ENCODE measurements at regions not wholly inside any gene's neighbourhood (a gene's known extent, or its start where the extent isn't known, plus 50 kb on each side); places are given as distances from the start of the nearest gene placed in this dataset.
"Not testable (repeated sequence)": the region's sequence is repeated elsewhere in the genome, so short reads cannot be mapped to it uniquely, and the experiment has no call there.

DNA sequence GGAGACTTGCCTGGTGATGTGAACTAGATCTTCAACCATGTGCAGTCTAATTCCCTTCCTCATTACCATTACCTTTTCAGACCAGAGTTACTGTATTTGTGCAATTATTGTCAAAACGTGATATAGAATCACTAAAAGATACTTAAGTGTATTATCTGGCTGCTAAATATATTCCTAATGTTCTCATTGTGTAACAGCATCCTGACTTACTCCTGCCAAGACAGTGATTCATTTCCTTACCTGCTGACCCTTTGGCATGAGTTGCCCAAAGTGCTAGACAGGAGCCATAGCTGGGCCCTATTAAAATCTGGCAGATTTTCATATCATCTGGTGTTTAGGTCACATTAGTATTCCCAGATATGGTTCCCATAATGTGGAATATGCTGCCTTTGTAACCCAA lies 598.3 kb upstream of the CAMK1G start:
- DNase-seq: no peak
- no peak for TF ChIP-seq EP300 (IDR thresholded peaks at IDR 0.05)
- no peak for TF ChIP-seq POLR2A (IDR thresholded peaks at IDR 0.05)
- TF ChIP-seq, protein P1, sequence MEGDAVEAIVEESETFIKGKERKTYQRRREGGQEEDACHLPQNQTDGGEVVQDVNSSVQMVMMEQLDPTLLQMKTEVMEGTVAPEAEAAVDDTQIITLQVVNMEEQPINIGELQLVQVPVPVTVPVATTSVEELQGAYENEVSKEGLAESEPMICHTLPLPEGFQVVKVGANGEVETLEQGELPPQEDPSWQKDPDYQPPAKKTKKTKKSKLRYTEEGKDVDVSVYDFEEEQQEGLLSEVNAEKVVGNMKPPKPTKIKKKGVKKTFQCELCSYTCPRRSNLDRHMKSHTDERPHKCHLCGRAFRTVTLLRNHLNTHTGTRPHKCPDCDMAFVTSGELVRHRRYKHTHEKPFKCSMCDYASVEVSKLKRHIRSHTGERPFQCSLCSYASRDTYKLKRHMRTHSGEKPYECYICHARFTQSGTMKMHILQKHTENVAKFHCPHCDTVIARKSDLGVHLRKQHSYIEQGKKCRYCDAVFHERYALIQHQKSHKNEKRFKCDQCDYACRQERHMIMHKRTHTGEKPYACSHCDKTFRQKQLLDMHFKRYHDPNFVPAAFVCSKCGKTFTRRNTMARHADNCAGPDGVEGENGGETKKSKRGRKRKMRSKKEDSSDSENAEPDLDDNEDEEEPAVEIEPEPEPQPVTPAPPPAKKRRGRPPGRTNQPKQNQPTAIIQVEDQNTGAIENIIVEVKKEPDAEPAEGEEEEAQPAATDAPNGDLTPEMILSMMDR (IDR thresholded peaks at IDR 0.05): no peak
- H3K4me1 ChIP-seq (ENCODE audit: insufficient read depth): no peaks in the 10 kb centered on the region
- intact Hi-C loops (cut with DNase I): no loop called here
- no peak overlapping the region for H3K27ac ChIP-seq
- no peak overlapping the region for H3K4me3 ChIP-seq
- no peaks in the 10 kb centered on the region for H3K9me3 ChIP-seq
- no peaks in the 10 kb centered on the region for H3K27me3 ChIP-seq
- H3K36me3 ChIP-seq: no peaks in the 10 kb centered on the region
- WGBS, 3 donors: 47 to 58% (median 55%) methylated on average over 1 of the region's 1 CpG

DNA sequence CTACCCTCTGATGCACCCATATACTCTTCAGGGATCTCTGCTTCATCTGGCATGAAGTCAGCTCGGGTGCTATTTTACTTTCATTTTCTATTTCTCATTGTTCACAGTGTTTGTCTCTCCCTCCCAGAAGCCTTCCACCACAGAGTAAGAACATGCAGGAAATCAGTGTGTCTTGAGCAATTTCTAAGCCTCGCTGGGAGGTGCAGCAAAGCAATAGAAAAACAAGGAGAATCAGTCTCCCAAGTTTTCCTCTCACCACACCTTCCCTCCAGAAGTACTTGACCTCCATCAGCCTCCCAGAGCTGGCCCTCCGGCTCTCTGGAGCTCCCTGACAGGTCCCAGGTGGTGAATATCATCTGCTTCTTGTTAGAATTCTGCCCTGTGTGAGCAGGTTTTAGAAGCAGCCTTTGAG lies 594.7 kb upstream of the CAMK1G start:
- H3K9me3 ChIP-seq: no peaks in the 10 kb centered on the region
- no peaks in the 10 kb centered on the region for H3K4me1 ChIP-seq (ENCODE audit: insufficient read depth)
- intact Hi-C loops (cut with DNase I): no loop called here
- no peak overlapping the region for H3K27ac ChIP-seq
- peak in 1 of 5 donors; percentile 12 for DNase-seq
- H3K27me3 ChIP-seq: no peaks in the 10 kb centered on the region
- peak overlapping the region; percentile 29 for H3K4me3 ChIP-seq
- 1 to 5% (median 3%) methylated on average over 3 of the region's 3 CpGs for WGBS, 3 donors
- no peak for TF ChIP-seq EP300 (IDR thresholded peaks at IDR 0.05)
- TF ChIP-seq, protein P1 (IDR thresholded peaks at IDR 0.05): no peak
- no peak for TF ChIP-seq POLR2A (IDR thresholded peaks at IDR 0.05)
- H3K36me3 ChIP-seq: no peaks in the 10 kb centered on the region

DNA sequence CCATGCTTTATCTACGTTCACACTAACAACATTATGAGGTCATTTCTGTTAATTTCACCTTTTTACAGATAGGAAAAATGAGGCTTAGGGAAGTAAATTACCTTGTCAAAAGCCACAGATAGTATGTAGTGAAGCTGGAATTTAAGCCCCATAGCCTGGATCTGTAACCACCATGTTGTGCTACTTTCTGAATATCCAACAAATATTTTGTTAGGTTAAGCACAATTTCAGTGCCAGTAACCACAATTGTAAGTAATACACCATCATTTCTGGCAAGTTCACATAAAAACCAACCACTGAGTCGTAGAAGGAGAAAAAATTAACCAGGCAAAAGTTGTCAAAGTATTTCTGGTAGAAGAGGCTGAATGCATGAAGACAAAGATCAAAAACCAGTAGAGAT lies 593.1 kb upstream of the CAMK1G start:
- no peaks in the 10 kb centered on the region for H3K9me3 ChIP-seq
- H3K4me3 ChIP-seq: no peak overlapping the region
- no peaks in the 10 kb centered on the region for H3K27me3 ChIP-seq
- no peak overlapping the region for H3K27ac ChIP-seq
- no peaks in the 10 kb centered on the region for H3K36me3 ChIP-seq
- no peaks in the 10 kb centered on the region for H3K4me1 ChIP-seq (ENCODE audit: insufficient read depth)
- TF ChIP-seq POLR2A (IDR thresholded peaks at IDR 0.05) (no peak), EP300 (IDR thresholded peaks at IDR 0.05) (no peak)
- TF ChIP-seq, protein P1 (IDR thresholded peaks at IDR 0.05): no peak
- no peak for DNase-seq
- intact Hi-C loops (cut with DNase I): no loop called here
- 45 to 59% (median 50%) methylated on average over 2 of the region's 2 CpGs for WGBS, 3 donors

DNA sequence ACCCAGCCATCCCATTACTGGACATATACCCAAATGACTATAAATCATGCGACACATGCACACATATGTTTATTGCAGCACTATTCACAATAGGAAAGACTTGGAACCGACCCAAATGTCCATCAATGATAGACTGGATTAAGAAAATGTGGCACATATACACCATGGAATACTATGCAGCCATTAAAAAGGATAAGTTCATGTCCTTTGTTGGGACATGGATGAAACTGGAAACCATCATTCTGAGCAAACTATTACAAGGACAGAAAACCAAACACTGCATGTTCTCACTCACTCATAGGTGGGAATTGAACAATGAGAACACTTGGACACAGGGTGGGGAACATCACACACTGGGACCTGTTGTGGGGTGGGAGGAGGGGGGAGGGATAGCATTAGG lies 586.5 kb upstream of the CAMK1G start:
- intact Hi-C loops (cut with DNase I); H3K9me3 ChIP-seq; H3K27ac ChIP-seq; H3K4me1 ChIP-seq (ENCODE audit: insufficient read depth); DNase-seq; H3K36me3 ChIP-seq; H3K27me3 ChIP-seq; H3K4me3 ChIP-seq: not testable (repeated sequence)
- 70 to 75% (median 73%) methylated on average over 2 of the region's 2 CpGs for WGBS, 3 donors

DNA sequence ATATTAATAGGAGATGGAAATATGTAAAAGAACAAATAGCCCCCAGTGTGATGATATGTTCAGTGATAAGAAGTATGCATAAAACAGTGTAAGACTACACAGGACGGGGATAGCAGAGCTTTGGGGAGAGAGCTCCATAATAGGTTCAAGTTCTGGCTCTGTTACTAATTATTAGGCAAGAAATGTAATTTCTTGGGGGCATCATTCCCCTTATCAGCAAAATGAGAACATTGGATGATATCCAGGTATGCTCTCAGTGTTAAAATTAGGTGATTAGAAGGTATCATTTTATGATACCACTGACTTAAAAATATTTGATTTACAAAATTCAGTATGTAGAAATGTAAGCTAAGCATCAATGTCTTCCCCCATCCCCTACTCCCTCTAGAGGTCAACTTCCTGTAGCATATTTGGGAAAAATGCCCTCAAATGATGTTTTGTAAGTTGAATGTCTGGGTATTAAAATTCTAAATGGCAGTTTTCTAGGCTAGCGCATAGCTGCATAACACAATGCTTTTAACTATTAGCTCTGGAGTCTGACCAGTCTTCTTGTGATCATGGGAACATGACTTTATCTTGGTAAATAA lies 585.7 kb upstream of the CAMK1G start:
- 87 to 94% (median 90%) methylated on average over 2 of the region's 2 CpGs for WGBS, 3 donors
- no peak overlapping the region for H3K4me3 ChIP-seq
- TF ChIP-seq, protein P1 (IDR thresholded peaks at IDR 0.05): no peak
- TF ChIP-seq POLR2A (IDR thresholded peaks at IDR 0.05): no peak
- TF ChIP-seq EP300 (IDR thresholded peaks at IDR 0.05): no peak
- DNase-seq: no peak
- H3K4me1 ChIP-seq (ENCODE audit: insufficient read depth): no peaks in the 10 kb centered on the region
- intact Hi-C loops (cut with DNase I): no loop called here
- H3K27me3 ChIP-seq: no peaks in the 10 kb centered on the region
- H3K9me3 ChIP-seq: no peaks in the 10 kb centered on the region
- no peaks in the 10 kb centered on the region for H3K36me3 ChIP-seq
- no peak overlapping the region for H3K27ac ChIP-seq
